ENCODE measurements at regions not wholly inside any gene's neighbourhood (a gene's known extent, or its start where the extent isn't known, plus 50 kb on each side); places are given as distances from the start of the nearest gene placed in this dataset.

DNA sequence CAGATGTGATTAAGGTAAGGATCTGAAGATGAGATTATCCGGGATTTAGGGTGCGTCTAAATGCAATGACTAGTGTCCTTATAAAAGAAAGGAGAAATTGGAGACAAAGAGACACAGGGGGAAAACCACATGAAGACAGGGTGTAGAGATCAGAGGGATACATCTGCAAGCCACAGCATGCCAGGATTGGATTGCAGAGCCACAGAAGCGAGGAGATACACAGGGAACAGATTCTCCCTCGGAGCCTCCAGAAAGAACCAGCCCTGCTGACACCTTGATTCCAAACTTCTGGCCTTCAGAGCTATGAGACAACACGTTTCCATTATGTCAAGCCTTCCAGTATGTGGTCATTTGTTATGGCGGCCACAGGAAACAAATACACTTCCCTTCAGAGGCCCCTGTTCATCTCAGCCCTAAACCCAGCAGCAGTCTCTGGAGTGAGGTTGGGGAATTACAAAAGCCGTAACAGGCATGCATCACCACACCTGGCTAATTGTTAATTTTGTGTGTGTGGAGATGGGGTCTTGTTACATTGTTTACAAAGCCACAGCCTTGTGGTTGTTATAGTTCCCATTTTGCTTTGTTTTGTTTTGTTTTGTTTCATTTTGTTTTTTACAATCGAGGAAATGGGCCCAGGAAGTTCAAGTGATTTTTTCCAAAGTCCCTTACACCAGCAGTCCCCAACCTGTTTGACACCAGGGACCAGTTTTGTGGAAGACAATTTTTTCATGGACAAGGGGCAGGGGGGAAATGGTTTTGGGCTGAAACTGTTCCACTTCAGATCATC lies 51.6 kb upstream of the LYRM9 start:
- Mint-ChIP-seq H3K4me1 (ENCODE audit: low read depth) (no peaks in the 10 kb centered on the region), H3K9me3 (no peaks in the 10 kb centered on the region), H3K4me3 (no peak overlapping the region), H3K27ac (no peak overlapping the region), H3K36me3 (ENCODE audit: low read depth) (no peaks in the 10 kb centered on the region), H3K27me3 (ENCODE audit: insufficient read depth) (peaks cover 19% of the 10 kb centered on the region)
- no peak for DNase-seq
- no peak for TF ChIP-seq CTCF (IDR thresholded peaks at IDR 0.05)

- H3K36me3 Mint-ChIP-seq (ENCODE audit: low read depth) = no peaks in the 10 kb centered on the region
- no peak for DNase-seq
- peaks cover 18% of the 10 kb centered on the region for H3K27me3 Mint-ChIP-seq (ENCODE audit: insufficient read depth)
Observed at GRCh38 chr17:27945333-27945616, 52.1 kb upstream of the LYRM9 start.

GRCh38 chr17:27945953-27946352 lies 52.8 kb upstream of the LYRM9 start:
- H3K4me3 Mint-ChIP-seq = no peak overlapping the region
- no peak for TF ChIP-seq CTCF (IDR thresholded peaks at IDR 0.05)
- no peaks in the 10 kb centered on the region for H3K36me3 Mint-ChIP-seq (ENCODE audit: low read depth)
- DNase-seq = no peak
- no peak overlapping the region for H3K27ac Mint-ChIP-seq
- H3K4me1 Mint-ChIP-seq (ENCODE audit: low read depth) = no peaks in the 10 kb centered on the region
- H3K9me3 Mint-ChIP-seq = no peaks in the 10 kb centered on the region
- peaks cover 19% of the 10 kb centered on the region for H3K27me3 Mint-ChIP-seq (ENCODE audit: insufficient read depth)

More at GRCh38 chr17:27945333-27945616, 52.1 kb upstream of the LYRM9 start:
- no peak overlapping the region for H3K4me3 Mint-ChIP-seq
- no peaks in the 10 kb centered on the region for H3K9me3 Mint-ChIP-seq
- no peaks in the 10 kb centered on the region for H3K4me1 Mint-ChIP-seq (ENCODE audit: low read depth)
- TF ChIP-seq CTCF (IDR thresholded peaks at IDR 0.05) = no peak
- no peak overlapping the region for H3K27ac Mint-ChIP-seq

DNA sequence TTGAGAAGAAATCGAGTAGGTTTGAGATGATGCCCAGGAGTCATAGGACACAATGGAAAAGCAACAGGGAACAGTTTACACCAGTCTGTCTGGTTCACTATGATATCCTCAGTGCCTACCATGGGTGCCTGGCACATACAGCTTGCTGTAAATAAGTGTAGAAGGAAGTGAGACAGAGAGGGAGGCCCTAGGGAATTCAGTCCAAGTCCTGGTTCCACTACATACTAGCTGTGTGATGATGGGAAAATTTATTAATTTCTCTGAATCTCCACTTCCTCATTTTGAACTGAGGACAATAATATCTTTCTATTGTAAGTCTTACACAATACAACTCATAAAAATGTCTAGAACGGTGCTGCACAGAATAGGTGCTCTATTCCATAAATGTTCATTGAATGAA lies 53.3 kb upstream of the LYRM9 start:
- no peak overlapping the region for H3K27ac Mint-ChIP-seq
- no peaks in the 10 kb centered on the region for H3K4me1 Mint-ChIP-seq (ENCODE audit: low read depth)
- no peaks in the 10 kb centered on the region for H3K36me3 Mint-ChIP-seq (ENCODE audit: low read depth)
- DNase-seq = no peak
- H3K4me3 Mint-ChIP-seq = no peak overlapping the region
- H3K27me3 Mint-ChIP-seq (ENCODE audit: insufficient read depth) = peaks cover 22% of the 10 kb centered on the region
- H3K9me3 Mint-ChIP-seq = no peaks in the 10 kb centered on the region
- TF ChIP-seq CTCF (IDR thresholded peaks at IDR 0.05) = no peak

- no peak overlapping the region for H3K27ac Mint-ChIP-seq
- H3K4me3 Mint-ChIP-seq = no peak overlapping the region
- no peaks in the 10 kb centered on the region for H3K9me3 Mint-ChIP-seq
Observed at GRCh38 chr17:27947005-27947406, 53.8 kb upstream of the LYRM9 start.

More at GRCh38 chr17:27947005-27947406, 53.8 kb upstream of the LYRM9 start:
- DNase-seq = no peak
- Mint-ChIP-seq H3K36me3 (ENCODE audit: low read depth) (no peaks in the 10 kb centered on the region), H3K4me1 (ENCODE audit: low read depth) (no peaks in the 10 kb centered on the region), H3K27me3 (ENCODE audit: insufficient read depth) (peaks cover 27% of the 10 kb centered on the region)
- no peak for TF ChIP-seq CTCF (IDR thresholded peaks at IDR 0.05)

Data from HFFc6 (cell line).